ENCODE measurements at regions not wholly inside any gene's neighbourhood (a gene's known extent, or its start where the extent isn't known, plus 50 kb on each side); places are given as distances from the start of the nearest gene placed in this dataset.

GRCh38 chr22:47561115-47561675 lies 798.7 kb downstream of the TBC1D22A start:
- DNase-seq, result no peak

GRCh38 chr22:47558828-47559700 lies 796.6 kb downstream of the TBC1D22A start:
- DNase-seq, result no peak

- DNase-seq, result no peak
These were observed 794.0 kb downstream of the TBC1D22A start for GRCh38 chr22:47556473-47556872.

DNA sequence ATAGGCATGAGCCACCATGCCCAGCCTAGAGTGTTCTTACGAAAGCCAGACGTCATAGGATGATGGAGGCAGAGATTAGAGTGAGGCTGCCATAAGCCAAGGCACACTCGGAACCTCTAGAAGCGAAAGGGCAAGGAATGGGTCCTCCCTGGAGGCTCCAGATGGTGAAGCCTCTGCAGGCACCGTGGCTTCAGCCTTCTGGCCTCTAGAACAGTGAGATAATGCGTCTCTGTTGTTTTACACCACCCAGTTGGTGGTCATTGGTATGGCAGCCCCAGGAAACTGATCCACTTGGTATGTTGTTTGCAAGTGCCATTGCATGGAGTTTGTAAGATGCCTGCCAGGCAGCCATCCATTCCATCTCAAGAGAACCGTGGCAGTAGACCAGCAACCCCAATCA lies 791.0 kb downstream of the TBC1D22A start:
- no peak for DNase-seq

DNA sequence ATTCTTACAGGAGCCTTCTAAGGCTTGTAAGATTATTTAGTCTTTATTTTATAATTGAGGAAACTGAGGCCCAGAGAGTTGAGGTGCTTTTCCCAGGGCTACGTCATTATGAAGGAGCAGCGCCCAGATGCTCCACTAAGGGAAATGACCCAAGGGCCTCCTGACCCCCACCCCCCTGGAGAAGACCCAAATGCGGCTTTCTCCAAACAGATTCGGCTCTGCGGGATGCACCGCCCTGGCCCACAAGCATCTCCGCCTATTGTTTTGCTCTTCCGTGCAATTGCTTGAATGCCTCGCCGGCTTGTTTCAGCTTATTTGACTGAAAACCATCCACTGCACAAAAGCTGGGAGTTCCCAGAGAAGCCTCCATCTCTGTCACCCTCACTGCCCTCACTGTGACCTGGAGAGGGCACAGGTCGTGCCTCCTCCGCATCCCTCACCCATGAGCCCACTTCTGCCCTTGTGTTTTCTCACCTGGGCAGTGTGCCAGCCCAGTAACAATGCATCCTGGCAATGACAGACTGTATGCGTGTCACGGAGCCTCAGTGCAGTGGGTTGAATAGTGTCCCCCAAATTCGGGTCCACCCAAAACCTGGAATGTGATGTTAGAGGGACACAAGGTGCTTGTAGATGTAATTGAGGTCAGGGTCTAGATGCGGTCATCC lies 790.2 kb downstream of the TBC1D22A start:
- DNase-seq, result no peak

DNA sequence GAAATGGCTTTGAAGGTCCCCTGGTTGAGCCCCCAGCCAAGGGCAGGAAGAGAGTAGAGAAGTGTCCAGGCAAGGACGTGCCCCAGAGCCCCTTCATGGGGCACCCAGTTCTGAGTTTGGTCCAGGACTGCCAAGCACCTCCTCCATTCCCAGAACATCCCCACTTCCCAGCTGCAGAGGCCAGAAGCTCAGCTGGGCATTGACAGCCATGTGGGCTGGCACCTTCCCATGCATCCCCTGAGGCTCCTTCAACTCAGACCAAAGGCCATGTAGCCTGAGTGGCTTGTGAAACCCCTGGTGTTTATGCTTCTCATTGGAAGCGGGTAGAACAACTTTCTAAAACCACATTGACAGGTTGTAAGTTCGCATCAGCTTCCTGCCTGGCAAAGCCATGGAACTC lies 789.6 kb downstream of the TBC1D22A start:
- DNase-seq, result no peak

DNA sequence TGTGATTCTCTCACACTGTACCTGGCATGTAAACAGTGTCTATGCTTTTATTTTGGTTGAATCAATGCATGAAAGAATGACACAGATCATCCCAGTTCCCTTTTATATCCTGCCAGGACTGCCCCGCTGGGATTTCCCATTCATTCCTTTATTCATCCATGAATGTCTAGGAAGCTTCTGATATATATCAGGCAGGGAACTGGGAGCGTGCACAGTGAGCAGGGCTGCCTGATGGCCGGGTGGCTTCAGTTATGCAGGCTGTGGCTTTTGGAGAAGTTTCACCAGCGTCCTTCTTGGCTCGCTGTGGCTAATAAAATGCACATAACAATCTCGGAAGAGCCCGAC lies 789.0 kb downstream of the TBC1D22A start:
- no peak for DNase-seq

- no peak for DNase-seq
These were observed 788.3 kb downstream of the TBC1D22A start for GRCh38 chr22:47550524-47551430.

DNA sequence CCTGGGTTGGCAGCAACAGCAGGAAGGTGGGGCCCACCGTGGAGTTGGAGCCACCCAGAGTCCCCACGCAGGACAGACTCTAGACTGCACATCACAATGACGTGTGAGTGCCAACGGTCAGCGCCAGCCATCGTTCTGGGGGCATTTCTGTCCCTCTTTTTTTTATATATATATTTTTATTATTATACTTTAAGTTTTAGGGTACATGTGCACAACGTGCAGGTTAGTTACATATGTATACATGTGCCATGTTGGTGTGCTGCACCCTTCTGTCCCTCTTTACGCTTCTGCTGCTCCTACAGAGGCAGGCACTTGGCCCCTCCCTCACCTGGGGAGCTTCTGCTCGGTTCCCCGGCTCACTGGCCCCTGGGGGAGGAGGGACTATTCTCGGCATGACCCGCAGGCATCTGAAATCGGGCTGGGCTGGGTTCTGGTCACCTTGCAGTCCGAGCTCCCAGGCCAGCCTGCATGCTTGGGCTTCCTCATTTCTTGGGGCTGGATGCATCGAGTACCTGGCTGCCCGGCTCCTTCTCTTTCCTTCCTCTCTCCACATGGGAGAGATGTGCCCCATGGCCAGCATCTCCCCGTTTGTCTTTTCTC lies 787.4 kb downstream of the TBC1D22A start:
- no peak for DNase-seq

- DNase-seq, result no peak
These were observed 786.7 kb downstream of the TBC1D22A start for GRCh38 chr22:47548953-47549740.

- no peak for DNase-seq
These were observed 785.6 kb downstream of the TBC1D22A start for GRCh38 chr22:47547881-47548650.

GRCh38 chr22:47547239-47547661 lies 784.8 kb downstream of the TBC1D22A start:
- no peak for DNase-seq

DNA sequence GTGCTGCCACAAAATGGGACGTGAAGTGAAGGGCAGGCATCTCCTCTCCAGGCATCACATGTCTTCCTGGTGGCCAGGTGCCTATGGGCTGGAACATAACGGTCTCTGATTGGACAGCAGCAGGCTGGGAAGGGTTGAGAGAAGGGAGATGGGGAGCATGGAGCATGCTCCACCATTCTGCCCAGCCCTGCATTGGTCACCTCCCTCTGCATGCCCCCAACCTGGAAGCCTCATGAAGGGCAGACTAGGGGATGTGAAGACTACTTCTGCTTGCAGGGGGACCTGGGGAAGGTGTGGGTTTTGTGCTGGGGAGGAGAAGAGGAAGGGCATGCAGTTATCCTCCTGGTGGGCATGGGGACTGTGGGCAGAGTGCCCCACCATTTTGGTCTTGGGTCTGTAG lies 782.2 kb downstream of the TBC1D22A start:
- DNase-seq, result no peak

DNA sequence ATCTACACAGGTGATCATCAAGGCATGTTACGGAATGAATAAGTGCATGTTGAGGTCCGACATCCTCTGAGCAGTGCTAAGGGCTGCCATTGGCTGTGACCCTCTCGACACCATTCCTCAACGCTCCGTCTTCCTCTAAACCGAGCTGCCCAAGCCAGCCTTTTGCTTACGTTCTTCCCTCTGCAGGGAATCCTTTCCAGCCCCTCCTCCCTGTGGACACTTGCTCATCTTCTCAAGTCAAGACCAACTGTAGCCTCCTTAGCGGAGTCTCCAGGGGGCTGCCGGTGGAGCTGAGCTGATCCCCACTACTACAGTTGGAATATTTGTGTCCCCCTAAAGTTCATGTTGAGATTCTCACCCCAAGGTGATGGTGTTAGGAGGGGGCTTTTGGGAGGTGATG lies 781.0 kb downstream of the TBC1D22A start:
- DNase-seq, result no peak

DNA sequence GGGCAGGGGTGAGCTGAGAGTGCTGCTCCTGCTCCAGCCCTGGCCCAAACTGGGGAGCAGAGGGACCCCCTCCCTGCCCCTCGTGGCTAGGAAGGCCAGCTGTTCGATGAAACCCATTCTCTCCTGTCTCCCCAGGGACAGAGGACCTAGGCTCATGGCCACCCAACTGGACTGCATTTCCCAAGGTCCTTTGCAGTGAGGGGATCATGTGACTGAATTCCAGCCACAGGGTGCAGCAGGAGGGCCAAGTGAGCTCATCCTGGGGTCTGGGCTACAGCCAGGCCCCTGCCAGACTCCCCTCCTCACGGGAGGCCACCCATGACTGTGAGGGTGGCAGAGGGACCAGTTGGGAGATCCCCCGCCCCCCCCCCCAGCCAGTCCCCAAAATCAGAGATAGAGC lies 777.6 kb downstream of the TBC1D22A start:
- DNase-seq, result no peak

- DNase-seq, result no peak
These were observed 776.9 kb downstream of the TBC1D22A start for GRCh38 chr22:47539374-47539773.

DNA sequence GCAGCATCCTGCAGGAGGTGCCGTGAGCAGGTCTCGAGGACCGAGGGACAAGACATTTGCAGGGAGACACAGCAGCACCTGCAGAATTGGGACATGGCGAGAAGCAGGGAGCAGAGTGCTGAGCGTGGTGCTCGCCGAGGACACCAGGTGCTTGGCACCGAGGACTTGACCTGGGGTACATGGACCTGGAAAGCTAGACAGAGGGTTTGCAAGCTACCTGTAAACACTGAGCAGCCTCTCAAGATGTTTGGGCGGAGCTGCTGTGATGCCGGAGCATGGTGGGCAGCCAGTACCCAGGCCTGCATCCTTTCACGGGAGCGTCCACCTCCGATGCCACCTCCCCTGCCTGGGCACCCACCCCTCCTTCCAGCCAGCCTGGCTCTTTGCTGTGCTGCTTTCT lies 773.2 kb downstream of the TBC1D22A start:
- DNase-seq, result no peak

DNA sequence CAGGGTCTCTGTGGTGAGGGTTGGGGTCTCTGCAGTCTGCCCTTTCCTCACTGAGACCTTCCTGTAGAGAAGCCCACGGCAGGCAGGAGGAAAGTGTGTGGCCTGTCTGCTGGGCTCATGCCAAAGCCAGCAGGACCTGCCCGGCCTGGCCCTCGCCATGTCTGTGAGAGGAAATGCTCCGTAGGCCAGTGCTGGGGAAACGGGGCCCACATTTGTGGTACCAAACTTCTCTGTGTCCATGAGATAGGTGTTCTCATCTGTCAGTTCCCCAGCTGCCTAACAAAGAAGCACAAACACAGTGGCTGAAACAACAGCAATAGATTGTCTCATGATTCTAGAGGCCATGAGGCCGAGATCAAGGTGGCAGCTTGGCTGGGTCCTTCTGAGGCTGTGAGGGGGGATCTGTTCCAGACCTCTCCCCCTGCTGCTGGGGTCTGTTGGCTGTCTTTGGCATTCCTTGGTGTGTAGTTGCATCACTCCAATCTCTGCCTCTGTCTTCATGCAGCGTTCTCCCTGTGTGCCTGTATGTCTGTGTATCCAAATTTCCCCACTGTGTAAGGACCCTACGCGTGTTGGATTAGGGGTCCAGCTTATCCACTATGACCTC lies 772.5 kb downstream of the TBC1D22A start:
- no peak for DNase-seq

DNA sequence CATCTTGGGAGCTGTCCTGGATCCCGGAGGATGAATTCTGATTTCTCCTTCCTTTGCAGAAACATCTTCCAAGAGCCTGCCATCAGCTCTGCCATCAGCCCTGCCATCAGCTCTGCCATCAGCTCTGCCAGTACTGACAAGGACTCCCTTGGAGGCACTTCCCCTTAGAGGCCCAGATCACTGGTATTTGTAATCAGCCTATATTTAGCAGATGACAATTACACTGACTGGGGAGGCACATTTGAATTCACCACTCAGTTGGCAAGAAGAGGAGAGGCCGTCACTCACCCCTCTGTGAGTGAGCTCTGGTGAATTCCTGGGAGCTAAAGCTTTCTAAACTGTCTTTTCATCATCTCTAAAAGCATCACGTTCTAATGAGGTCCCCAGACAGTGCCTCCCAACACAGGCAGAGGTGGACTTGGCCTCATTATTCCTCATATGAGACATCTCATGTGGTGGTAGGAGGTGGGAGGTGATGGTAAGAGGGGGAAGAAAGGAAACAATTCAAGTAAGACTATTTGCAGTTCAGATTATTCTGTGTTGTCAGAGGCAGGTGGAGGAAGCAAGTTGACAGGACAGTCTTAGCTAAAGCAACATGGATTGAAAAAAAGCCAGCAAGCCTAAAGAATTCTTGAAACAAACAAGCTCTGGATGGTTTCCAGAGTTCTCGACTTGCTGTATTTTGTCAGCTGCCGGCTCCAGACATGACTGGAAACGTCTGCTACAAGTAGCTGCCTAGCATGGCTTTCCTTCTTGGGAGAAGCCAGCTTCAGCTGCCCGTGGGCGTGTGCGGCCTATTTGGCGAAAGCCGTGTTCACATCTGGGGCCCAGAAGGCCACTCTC lies 771.7 kb downstream of the TBC1D22A start:
- DNase-seq, result no peak

DNA sequence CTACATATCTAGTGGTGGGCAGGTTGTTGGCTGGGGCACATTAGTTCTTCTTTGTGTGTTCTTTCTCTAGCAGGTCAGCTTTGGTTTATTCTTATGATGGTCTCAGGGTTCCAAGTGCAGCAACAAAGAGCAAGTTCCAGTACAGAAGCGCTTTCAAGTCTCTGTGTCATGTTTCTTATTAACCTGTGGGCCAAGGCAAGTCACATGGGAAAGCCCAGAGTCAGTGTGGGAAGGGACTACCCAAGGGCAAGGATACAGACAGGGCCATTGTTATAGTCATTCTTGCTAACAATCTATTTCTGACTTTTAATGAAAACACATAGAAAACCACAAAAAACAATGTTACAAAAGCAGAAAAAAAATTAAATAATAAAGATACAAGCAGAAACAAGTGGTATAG lies 754.6 kb downstream of the TBC1D22A start:
- no peak for DNase-seq

Data from bone marrow (tissue), 2 donors.